ENCODE measurements at regions not wholly inside any gene's neighbourhood (a gene's known extent, or its start where the extent isn't known, plus 50 kb on each side); places are given as distances from the start of the nearest gene placed in this dataset.

GRCh38 chr16:73116576-73116975, 68.6 kb upstream of the ZFHX3 start:
- H3K79me2 ChIP-seq (ENCODE audit: control insufficient read depth in 1 of 2, insufficient read depth in 2 of 2, low read length in 2 of 2) = no peaks in the 10 kb centered on the region
- H3K4me2 ChIP-seq (ENCODE audit: insufficient read depth in 1 of 2, low read depth in 2 of 2, low read length in 2 of 2) = no peak overlapping the region
- H4K91ac ChIP-seq (replicated peaks; ENCODE audit: insufficient read length, low read length) = no peak overlapping the region
- H4K5ac ChIP-seq (ENCODE audit: insufficient read length, low read depth, low read length) = no peak overlapping the region
- no peaks in the 10 kb centered on the region for H3K79me1 ChIP-seq (ENCODE audit: low read depth, low read length)
- H3K9ac ChIP-seq (replicated peaks in 1 of 4; ENCODE audit: extremely low read depth in 1 of 4, low read depth in 3 of 4, low read length in 3 of 4) = no peak overlapping the region; a peak in 1 of 7 replicates
- H3K23ac ChIP-seq (ENCODE audit: insufficient read length) = no peak overlapping the region
- 0 out of 7 replicates have a peak, but pooled peaks cover 0 to 2% (median 0%) of the 10 kb centered on the region in 4 experiments for H3K4me1 ChIP-seq (replicated peaks in 1 of 4; ENCODE audit: control insufficient read depth in 3 of 4, insufficient read depth in 4 of 4, low read length in 3 of 4)
- ChIA-PET CTCF (ENCODE audit: partially characterized antibody) (interaction anchor here (2.0 kb wide), 1 partner anchor 80 kb away, joined by 5 read pairs; no protein-coding TSS in a partner anchor), POLR2A (ENCODE audit: partially characterized antibody) (no interaction called here)
- no peak overlapping the region for H2AFZ ChIP-seq (ENCODE audit: low read length)
- H3K14ac ChIP-seq (ENCODE audit: insufficient read length) = no peak overlapping the region
- no peak overlapping the region for H2BK5ac ChIP-seq (ENCODE audit: low read depth, low read length)
- H2AK5ac ChIP-seq (ENCODE audit: low read depth, low read length) = no peak overlapping the region
- 76% methylated on average over 2 of the region's 2 CpGs; no CpG with 5 or more reads in 1 of the 2 experiments for WGBS, 2 experiments (ENCODE audit: extremely low coverage in 1 of 2, insufficient coverage in 1 of 2, insufficient read length in 1 of 2, insufficient replicate concordance in 2 of 2, low coverage in 1 of 2, low lambda C conversion rate in 2 of 2, missing lambda C conversion rate in 1 of 2)
- H3K9me3 ChIP-seq (ENCODE audit: insufficient read depth in 2 of 2, low read depth in 1 of 2, low read length in 1 of 2) = no peaks in the 10 kb centered on the region; a peak in 2 of 4 replicates
- no peaks in the 10 kb centered on the region for H4K20me1 ChIP-seq (replicated peaks in 1 of 2; ENCODE audit: control insufficient read depth in 1 of 2, insufficient read depth in 2 of 2, low read length in 2 of 2)
- H3K36me3 ChIP-seq (ENCODE audit: control insufficient read depth in 2 of 4, insufficient read depth in 4 of 4, low read length in 3 of 4) = no peaks in the 10 kb centered on the region
- no peak overlapping the region for H2BK20ac ChIP-seq (ENCODE audit: low read length)
- H2BK120ac ChIP-seq (replicated peaks; ENCODE audit: low read depth, low read length) = no peak overlapping the region
- no peak overlapping the region for H3K4ac ChIP-seq (replicated peaks; ENCODE audit: insufficient read length, low read depth, low read length)
- H2BK12ac ChIP-seq (ENCODE audit: low read depth, low read length) = no peak overlapping the region
- DNase-seq (ENCODE audit: low read depth in 1 of 2, low spot score in 2 of 2) (no peak), FAIRE-seq (no peak)
- no peak overlapping the region for H2BK15ac ChIP-seq (ENCODE audit: low read length)
- no peak overlapping the region for H4K8ac ChIP-seq (ENCODE audit: extremely low read depth, insufficient read depth, low read length)
- H3K27me3 ChIP-seq (replicated peaks in 1 of 4; ENCODE audit: control insufficient read depth in 3 of 4, extremely low read depth in 1 of 4, insufficient read depth in 3 of 4, low read length in 3 of 4) = no peaks in the 10 kb centered on the region
- H3K4me3 ChIP-seq (ENCODE audit: extremely low read depth in 1 of 4, insufficient read depth in 2 of 4, low read depth in 3 of 4, low read length in 4 of 4) = no peak overlapping the region
- H3K27ac ChIP-seq (ENCODE audit: low read depth, low read length) = no peak overlapping the region
- no peaks in the 10 kb centered on the region for H3K23me2 ChIP-seq (ENCODE audit: low read depth, low read length)
- no peak overlapping the region for H3K18ac ChIP-seq (ENCODE audit: extremely low read depth, low read length)
- no peak overlapping the region for H3K56ac ChIP-seq (replicated peaks; ENCODE audit: insufficient read length, low read depth, low read length)
- TF ChIP-seq GABPA (IDR thresholded peaks at IDR 0.05; ENCODE audit: borderline replicate concordance, insufficient read depth, low read length) (no peak), FOSL1 (IDR thresholded peaks at IDR 0.05; ENCODE audit: insufficient read depth, low read depth, low read length) (no peak), POU5F1 (IDR thresholded peaks at IDR 0.05; ENCODE audit: low read depth, low read length) (no peak), RNF2 (IDR thresholded peaks at IDR 0.05; ENCODE audit: borderline replicate concordance, low read depth, low read length, missing control alignments, poor library complexity, severe bottlenecking) (no peak), RBBP5 (IDR thresholded peaks at IDR 0.05; ENCODE audit: borderline replicate concordance, low read depth, low read length) (no peak), SP1 (IDR thresholded peaks at IDR 0.05; ENCODE audit: low read depth, low read length) (no peak), SAP30 (IDR thresholded peaks at IDR 0.05; ENCODE audit: insufficient read depth, insufficient replicate concordance, low read length) (no peak), JUN (IDR thresholded peaks at IDR 0.05; ENCODE audit: low read depth, low read length) (no peak), POLR2A (IDR thresholded peaks at IDR 0.05; ENCODE audit: control extremely low read depth in 1 of 2, low read depth in 2 of 2, low read length in 2 of 2) (no peak), CREB1 (IDR thresholded peaks at IDR 0.05) (no peak), ASH2L (IDR thresholded peaks at IDR 0.05; ENCODE audit: low read length) (no peak), CEBPB (IDR thresholded peaks at IDR 0.05; ENCODE audit: low read depth, low read length) (no peak), RXRA (IDR thresholded peaks at IDR 0.05; ENCODE audit: insufficient read depth, low read depth, low read length) (no peak)
- TF ChIP-seq, protein P1, sequence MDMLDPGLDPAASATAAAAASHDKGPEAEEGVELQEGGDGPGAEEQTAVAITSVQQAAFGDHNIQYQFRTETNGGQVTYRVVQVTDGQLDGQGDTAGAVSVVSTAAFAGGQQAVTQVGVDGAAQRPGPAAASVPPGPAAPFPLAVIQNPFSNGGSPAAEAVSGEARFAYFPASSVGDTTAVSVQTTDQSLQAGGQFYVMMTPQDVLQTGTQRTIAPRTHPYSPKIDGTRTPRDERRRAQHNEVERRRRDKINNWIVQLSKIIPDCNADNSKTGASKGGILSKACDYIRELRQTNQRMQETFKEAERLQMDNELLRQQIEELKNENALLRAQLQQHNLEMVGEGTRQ (IDR thresholded peaks at IDR 0.05; ENCODE audit: low read length) = no peak

Data from H1 (cell line).